Mammary epithelial cell (primary cell): ENCODE measurements at regions not wholly inside any gene's neighbourhood (a gene's known extent, or its start where the extent isn't known, plus 50 kb on each side); places are given as distances from the start of the nearest gene placed in this dataset.

Experiments used
- EZH2 ChIP-seq: IDR thresholded peaks from 2 replicates; pipeline ENCODE4 v1.6.1; 2012; ENCODE audit warnings: low read length, inconsistent platforms, borderline replicate concordance
- TF ChIP-seq, protein P1 (sequence below), 2 donors: IDR thresholded peaks in 1 of 2; conservative IDR thresholded peaks in 1 of 2; 2 replicates each; pipeline ENCODE4 v1.5.1; 2011 to 2012; ENCODE audit warnings: inconsistent platforms in 2 of 2, low read length in 2 of 2, mild to moderate bottlenecking in 2 of 2, control low read depth in 1 of 2, low read depth in 1 of 2; ENCODE audit not compliant: insufficient read depth in 1 of 2; ENCODE audit errors: extremely low read depth in 1 of 2

DNA sequence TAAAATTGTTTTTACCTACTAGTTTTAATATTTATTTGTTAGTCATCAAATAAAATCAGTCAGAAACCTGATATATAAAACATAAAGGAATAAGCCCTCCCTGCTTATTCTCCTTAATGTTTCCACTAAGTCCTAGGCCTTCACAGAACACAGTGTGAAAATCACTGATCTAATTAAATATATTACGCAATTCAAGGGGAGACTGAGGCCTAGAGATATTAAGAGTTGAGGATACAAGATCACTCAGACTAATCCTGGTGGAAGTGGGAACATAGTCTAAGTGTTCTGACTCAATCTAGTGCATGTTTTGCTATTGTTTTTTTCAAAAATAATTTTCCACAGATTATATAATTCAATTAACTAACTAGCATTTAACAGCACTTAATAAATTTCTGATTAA is 401.1 kb downstream of the SLCO4C1 start:
- TF ChIP-seq, protein P1, sequence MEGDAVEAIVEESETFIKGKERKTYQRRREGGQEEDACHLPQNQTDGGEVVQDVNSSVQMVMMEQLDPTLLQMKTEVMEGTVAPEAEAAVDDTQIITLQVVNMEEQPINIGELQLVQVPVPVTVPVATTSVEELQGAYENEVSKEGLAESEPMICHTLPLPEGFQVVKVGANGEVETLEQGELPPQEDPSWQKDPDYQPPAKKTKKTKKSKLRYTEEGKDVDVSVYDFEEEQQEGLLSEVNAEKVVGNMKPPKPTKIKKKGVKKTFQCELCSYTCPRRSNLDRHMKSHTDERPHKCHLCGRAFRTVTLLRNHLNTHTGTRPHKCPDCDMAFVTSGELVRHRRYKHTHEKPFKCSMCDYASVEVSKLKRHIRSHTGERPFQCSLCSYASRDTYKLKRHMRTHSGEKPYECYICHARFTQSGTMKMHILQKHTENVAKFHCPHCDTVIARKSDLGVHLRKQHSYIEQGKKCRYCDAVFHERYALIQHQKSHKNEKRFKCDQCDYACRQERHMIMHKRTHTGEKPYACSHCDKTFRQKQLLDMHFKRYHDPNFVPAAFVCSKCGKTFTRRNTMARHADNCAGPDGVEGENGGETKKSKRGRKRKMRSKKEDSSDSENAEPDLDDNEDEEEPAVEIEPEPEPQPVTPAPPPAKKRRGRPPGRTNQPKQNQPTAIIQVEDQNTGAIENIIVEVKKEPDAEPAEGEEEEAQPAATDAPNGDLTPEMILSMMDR (conservative IDR thresholded peaks at IDR 0.05 in 1 of 2, IDR thresholded peaks at IDR 0.05 in 1 of 2; ENCODE audit: extremely low read depth in 1 of 2, insufficient read depth in 1 of 2, low read depth in 1 of 2, low read length in 2 of 2), result no peak
- no peak for TF ChIP-seq EZH2
